Tibial nerve (tissue), 4 donors: ENCODE measurements at regions not wholly inside any gene's neighbourhood (a gene's known extent, or its start where the extent isn't known, plus 50 kb on each side); places are given as distances from the start of the nearest gene placed in this dataset.

Experiments
- DNase-seq, 2 donors: peaks; one replicate each; pipeline ENCODE4 v3.0.0-alpha.2; 2019; ENCODE audit warnings: low spot score in 2 of 2
- H3K27ac ChIP-seq, 4 donors: fragments of 200-600 bp; sonication (generic) in 3 of 4; one replicate each; pipeline ENCODE4 v1.5.1; 2017 to 2019; ENCODE audit warnings: mild to moderate bottlenecking in 1 of 4
- H3K27me3 ChIP-seq, 2 donors: fragments of 200-600 bp; sonication (generic) in 1 of 2; one replicate each; pipeline versions ENCODE4 v1.5.1 to v1.6.0; 2017 to 2019
- H3K36me3 ChIP-seq, 3 donors: fragments of 200-600 bp; sonication (generic); one replicate each; pipeline ENCODE4 v1.5.1; 2018 to 2019
- H3K4me1 ChIP-seq, 4 donors: fragments of 200-600 bp; sonication (generic) in 3 of 4; one replicate each; pipeline ENCODE4 v1.5.1; 2017 to 2019
- H3K4me3 ChIP-seq, 4 donors: fragments of 200-600 bp; sonication (generic) in 3 of 4; one replicate each; pipeline ENCODE4 v1.5.1; 2017 to 2019; ENCODE audit warnings: mild to moderate bottlenecking in 1 of 4, moderate library complexity in 1 of 4
- H3K9me3 ChIP-seq, 4 donors: fragments of 200-600 bp; sonication (generic) in 3 of 4; one replicate each; pipeline ENCODE4 v1.5.1; 2017 to 2019
- EP300 ChIP-seq, 2 donors: sonication (generic); formaldehyde crosslinking; IDR thresholded peaks; one replicate each; pipeline ENCODE4 v1.6.1; 2017; ENCODE audit warnings: antibody characterized with exemption in 2 of 2, mild to moderate bottlenecking in 1 of 2
- POLR2A ChIP-seq, 2 donors: fragments of 450-650 bp; IDR thresholded peaks; one replicate each; pipeline ENCODE4 v1.6.1; 2017; ENCODE audit warnings: antibody characterized with exemption in 2 of 2, mild to moderate bottlenecking in 2 of 2, moderate library complexity in 2 of 2
- WGBS, 2 donors: methylation state at CpG; one replicate each; pipeline ENCODE4 v1.1.5; 2018; 5-methylcytosine and 5-hydroxymethylcytosine counted together
- TF ChIP-seq, protein P1 (sequence below), 5 experiments: fragments of 200-600 bp in 3 of 5; fragments of 450-650 bp in 2 of 5; sonication (generic) in 3 of 5; IDR thresholded peaks; one replicate each; pipeline ENCODE4 v1.5.1; 2016 to 2019; ENCODE audit warnings: antibody characterized with exemption in 5 of 5, mild to moderate bottlenecking in 3 of 5, moderate library complexity in 2 of 5

DNA sequence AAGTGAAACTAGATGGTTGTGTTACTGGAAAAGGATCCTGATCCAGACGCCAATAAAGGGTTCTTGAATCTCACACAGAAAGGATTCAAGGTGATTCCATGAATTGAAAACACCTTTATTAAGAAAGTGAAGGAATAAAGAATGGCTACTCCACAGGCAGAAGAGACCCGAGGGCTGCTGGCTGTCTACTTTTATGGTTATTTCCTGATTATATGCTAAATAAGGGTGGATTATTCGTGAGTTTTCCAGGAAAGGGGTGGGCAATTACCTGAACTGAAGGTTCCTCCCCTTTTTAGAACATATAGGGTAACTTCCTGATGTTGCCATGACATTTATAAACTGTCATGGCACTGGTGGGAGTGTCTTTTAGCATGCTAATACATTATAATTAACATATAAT is 50.9 kb upstream of the WARS2 start:
- H3K4me3 ChIP-seq: no peak overlapping the region
- no peak for DNase-seq
- H3K4me1 ChIP-seq: no peaks in the 10 kb centered on the region
- TF ChIP-seq EP300 (IDR thresholded peaks at IDR 0.05) (no peak), POLR2A (IDR thresholded peaks at IDR 0.05) (no peak)
- TF ChIP-seq, protein P1, sequence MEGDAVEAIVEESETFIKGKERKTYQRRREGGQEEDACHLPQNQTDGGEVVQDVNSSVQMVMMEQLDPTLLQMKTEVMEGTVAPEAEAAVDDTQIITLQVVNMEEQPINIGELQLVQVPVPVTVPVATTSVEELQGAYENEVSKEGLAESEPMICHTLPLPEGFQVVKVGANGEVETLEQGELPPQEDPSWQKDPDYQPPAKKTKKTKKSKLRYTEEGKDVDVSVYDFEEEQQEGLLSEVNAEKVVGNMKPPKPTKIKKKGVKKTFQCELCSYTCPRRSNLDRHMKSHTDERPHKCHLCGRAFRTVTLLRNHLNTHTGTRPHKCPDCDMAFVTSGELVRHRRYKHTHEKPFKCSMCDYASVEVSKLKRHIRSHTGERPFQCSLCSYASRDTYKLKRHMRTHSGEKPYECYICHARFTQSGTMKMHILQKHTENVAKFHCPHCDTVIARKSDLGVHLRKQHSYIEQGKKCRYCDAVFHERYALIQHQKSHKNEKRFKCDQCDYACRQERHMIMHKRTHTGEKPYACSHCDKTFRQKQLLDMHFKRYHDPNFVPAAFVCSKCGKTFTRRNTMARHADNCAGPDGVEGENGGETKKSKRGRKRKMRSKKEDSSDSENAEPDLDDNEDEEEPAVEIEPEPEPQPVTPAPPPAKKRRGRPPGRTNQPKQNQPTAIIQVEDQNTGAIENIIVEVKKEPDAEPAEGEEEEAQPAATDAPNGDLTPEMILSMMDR (IDR thresholded peaks at IDR 0.05): no peak
- 92 to 96% methylated on average over 3 of the region's 3 CpGs for WGBS, 2 donors
- H3K27me3 ChIP-seq: no peaks in the 10 kb centered on the region
- H3K27ac ChIP-seq: no peak overlapping the region
- peaks cover 0 to 24% (median 0%) of the 10 kb centered on the region in 3 donors for H3K36me3 ChIP-seq
- peaks cover 0 to 19% (median 3%) of the 10 kb centered on the region in 4 donors for H3K9me3 ChIP-seq

DNA sequence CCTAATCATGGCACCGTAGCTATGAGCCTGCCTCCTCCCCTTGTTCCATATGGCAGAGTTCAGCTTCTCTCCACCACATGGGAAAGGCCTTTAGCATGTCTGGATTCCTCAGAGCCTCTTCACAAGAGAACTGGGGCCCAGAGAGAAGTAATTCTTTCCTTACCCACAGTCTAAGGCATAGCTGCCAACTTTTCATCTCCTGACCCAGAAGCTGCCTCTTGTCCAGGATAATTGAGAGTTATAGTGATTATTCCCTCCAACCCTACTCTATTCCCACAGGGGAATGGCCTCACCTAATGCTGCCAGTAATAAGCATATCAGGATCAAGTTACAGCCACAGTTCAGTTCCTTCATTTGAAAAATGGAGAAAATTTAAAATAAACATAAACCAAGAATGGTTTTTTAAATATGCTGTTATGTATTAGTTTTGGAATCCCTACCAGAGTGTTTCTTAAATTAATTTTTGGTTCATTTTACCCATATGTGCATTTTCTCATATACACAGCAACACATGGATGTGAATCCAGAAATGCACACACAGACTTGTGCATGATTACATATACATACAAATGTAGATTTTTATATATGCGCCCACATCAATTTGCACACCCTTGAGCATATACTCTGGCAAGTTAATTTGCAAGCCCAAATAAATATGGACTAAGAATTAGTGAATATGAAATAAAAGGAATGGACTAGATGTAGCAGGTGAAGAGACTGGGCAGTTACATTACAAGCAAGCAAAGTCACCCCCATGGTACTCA is 63.9 kb upstream of the WARS2 start:
- DNase-seq: no peak
- Histone ChIP-seq H3K36me3 (no peaks in the 10 kb centered on the region), H3K4me1 (peaks cover 0 to 4% (median 0%) of the 10 kb centered on the region in 4 donors), H3K27me3 (no peaks in the 10 kb centered on the region), H3K9me3 (peaks cover 0 to 7% (median 2%) of the 10 kb centered on the region in 4 donors), H3K27ac (no peak overlapping the region), H3K4me3 (no peak overlapping the region)
- TF ChIP-seq EP300 (IDR thresholded peaks at IDR 0.05) (no peak), POLR2A (IDR thresholded peaks at IDR 0.05) (no peak)
- TF ChIP-seq, protein P1 (IDR thresholded peaks at IDR 0.05): no peak
- WGBS, 2 donors: 84 to 94% methylated on average over 2 of the region's 2 CpGs

DNA sequence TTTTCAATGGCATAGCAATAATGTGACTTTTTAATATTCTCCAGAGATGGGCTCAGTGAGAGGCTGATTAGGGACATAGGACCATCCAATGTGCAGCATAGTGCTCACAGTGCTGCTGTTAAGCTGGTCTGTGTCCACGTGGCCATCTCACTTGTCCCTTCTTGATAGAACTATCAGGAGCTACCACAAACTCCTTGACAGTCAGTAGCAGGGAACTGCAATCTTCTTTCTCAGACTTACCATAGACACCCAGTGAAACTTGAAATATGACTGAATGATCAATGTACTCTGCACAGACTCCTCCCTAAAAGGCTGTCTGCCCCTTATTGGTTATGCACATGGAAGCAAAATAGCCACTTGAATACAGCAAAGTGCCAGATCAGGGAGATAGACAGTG is 64.5 kb upstream of the WARS2 start:
- 76 to 100% methylated on average over 1 of the region's 1 CpG for WGBS, 2 donors
- Histone ChIP-seq H3K36me3 (no peaks in the 10 kb centered on the region), H3K9me3 (peaks cover 0 to 1% (median 0%) of the 10 kb centered on the region in 4 donors), H3K27me3 (no peaks in the 10 kb centered on the region), H3K4me3 (no peak overlapping the region), H3K27ac (no peak overlapping the region), H3K4me1 (peaks cover 0 to 4% (median 0%) of the 10 kb centered on the region in 4 donors)
- no peak for DNase-seq
- TF ChIP-seq EP300 (IDR thresholded peaks at IDR 0.05): no peak
- no peak for TF ChIP-seq POLR2A (IDR thresholded peaks at IDR 0.05)
- TF ChIP-seq, protein P1 (IDR thresholded peaks at IDR 0.05): no peak

DNA sequence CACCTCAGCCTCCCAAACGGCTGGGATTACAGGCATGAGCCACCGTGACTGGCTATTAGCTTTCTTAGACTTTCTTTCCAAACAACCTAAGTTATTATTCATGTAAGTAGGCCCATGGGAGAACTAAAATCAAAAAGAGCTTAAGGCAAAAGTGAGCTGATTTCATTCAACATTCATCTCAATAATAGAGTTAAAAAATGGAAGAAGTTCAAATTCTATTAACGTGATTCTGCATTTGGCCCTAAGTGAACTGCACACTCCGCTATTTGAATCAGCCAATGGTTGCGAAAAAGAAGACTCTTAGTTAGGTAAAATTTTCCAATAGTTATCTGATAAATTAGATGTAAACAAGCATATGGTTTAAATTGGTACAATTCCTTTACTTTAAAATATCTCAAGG is 68.6 kb upstream of the WARS2 start:
- TF ChIP-seq EP300 (IDR thresholded peaks at IDR 0.05) (no peak), POLR2A (IDR thresholded peaks at IDR 0.05) (no peak)
- TF ChIP-seq, protein P1 (IDR thresholded peaks at IDR 0.05): no peak
- WGBS, 2 donors: 72 to 74% methylated on average over 5 of the region's 5 CpGs
- no peak overlapping the region for H3K4me3 ChIP-seq

DNA sequence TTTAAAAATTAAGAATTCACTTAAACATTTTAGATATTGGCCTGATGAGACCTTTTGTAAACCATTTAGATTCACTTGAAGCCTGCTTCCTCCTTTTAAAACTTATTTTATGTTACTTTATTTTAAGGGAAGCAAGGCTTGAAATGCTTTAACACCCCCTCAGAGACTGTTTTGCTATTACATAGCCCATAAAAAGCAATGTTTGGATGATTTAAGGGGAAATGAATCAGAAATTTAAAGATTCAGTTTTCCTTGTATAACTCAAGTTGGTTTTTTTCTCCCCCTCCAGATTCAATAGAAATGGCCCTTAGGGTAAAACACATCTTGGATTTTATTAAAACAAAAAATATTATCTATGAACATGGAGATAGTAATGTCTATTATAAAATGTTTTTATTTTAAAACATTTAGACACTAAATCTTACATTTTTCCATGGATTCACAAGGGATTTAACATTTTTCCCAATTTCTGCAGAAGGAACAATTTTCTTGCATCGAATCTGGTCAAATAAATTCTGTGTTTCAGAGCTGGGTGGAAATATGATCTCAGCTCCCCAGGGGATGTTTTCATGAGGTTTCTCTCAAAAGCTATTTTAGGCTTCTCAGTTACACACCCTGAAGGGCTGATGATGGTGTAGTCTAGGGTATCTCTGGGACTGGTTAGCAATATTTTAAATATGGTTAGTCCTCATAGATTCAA is 69.3 kb upstream of the WARS2 start:
- peaks cover 0 to 10% (median 0%) of the 10 kb centered on the region in 4 donors for H3K9me3 ChIP-seq
- no peaks in the 10 kb centered on the region for H3K36me3 ChIP-seq
- TF ChIP-seq POLR2A (IDR thresholded peaks at IDR 0.05) (no peak), EP300 (IDR thresholded peaks at IDR 0.05) (no peak)
- TF ChIP-seq, protein P1 (IDR thresholded peaks at IDR 0.05): no peak
- no peak overlapping the region for H3K4me3 ChIP-seq
- no peaks in the 10 kb centered on the region for H3K4me1 ChIP-seq
- no peak for DNase-seq
- H3K27ac ChIP-seq: no peak overlapping the region
- 44 to 58% methylated on average over 1 of the region's 1 CpG for WGBS, 2 donors
- no peaks in the 10 kb centered on the region for H3K27me3 ChIP-seq

More for the DNA sequence above, 68.6 kb upstream of the WARS2 start:
- H3K36me3 ChIP-seq: no peaks in the 10 kb centered on the region
- H3K27ac ChIP-seq: no peak overlapping the region
- H3K4me1 ChIP-seq: peaks cover 0 to 3% (median 0%) of the 10 kb centered on the region in 4 donors
- no peaks in the 10 kb centered on the region for H3K27me3 ChIP-seq
- DNase-seq: no peak
- peaks cover 0 to 10% (median 0%) of the 10 kb centered on the region in 4 donors for H3K9me3 ChIP-seq
